ENCODE measurements at regions not wholly inside any gene's neighbourhood (a gene's known extent, or its start where the extent isn't known, plus 50 kb on each side); places are given as distances from the start of the nearest gene placed in this dataset.

DNA sequence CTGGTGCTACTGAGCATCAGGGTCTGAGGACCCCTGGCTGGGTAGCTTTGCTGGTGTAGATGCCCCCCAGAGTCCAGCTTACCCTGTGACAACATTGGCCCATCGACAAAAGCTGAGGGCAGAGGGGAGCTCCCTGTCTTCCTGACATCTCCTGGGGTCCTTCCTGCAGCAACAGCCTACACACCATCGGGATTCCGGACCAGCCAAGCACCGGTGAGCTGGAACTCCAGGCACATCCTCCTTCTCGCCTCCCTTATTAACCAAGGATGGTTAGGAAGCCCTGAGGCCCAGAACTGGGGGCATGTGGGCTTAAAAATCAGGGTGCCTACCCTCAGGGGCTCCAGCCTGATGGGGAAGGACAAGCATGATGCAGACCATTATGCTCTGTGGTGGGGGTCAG, 658.0 kb downstream of the PTPRU start:
- Mint-ChIP-seq H3K27me3 (peaks cover 24 to 41% of the 10 kb centered on the region in 2 donors), H3K4me1 (peaks cover 0 to 4% of the 10 kb centered on the region in 2 donors), H3K27ac (no peak overlapping the region), H3K36me3 (no peaks in the 10 kb centered on the region), H3K4me3 (no peak overlapping the region), H3K9me3 (no peaks in the 10 kb centered on the region)
- ATAC-seq (replicated peaks) (no peak), DNase-seq (no peak)

DNA sequence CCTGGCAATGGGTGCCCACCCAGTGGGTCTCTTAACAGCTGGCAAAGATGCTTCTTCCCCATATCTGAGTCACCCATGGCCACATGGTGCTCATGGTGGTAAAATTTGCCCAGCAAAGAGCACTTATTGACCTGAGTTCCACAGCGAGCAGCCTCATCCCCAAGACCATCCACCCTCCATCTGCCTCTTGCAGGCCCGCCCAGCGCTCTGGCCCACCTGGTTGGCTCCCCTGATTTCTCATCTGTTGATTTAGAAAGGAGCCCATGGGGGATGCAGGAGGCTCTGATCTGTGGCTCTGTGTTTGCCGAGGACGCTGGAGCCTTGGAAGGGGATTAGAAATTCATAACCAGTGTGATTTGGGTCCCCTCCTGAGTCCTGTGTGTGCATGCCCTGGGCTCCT, 657.5 kb downstream of the PTPRU start:
- peaks cover 24 to 41% of the 10 kb centered on the region in 2 donors for H3K27me3 Mint-ChIP-seq
- no peaks in the 10 kb centered on the region for H3K9me3 Mint-ChIP-seq

DNA sequence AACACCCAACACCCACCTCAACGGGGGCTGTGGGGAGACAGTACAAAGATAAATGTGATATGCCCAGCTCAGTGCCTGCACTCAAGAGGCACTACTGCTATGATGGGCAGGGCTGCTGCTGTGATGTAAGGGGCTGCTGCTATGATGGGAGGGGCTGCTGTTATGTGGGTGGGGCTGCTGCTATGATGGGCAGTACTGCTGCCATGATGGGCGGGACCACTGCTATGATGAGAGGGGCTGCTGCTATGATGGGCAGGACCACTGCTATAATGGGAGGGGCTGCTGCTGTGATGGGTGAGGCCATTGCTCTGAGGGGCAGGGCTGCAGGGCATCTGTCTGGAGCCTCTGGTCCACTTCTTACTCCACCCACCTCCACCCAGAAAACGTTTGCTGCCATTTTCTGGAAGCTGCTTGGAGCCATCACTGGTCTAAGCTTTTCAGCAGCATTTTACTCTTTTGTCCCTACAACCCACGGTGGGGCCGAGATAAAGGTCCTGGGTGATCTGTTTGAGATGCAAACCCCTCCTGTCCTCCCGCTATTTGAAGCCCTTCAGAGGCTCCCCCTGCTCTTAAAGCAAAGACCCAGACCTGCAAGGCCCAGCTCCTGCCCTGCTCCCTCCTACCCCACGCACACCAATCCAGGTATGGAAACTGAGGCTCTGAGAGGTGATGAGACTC, 656.9 kb downstream of the PTPRU start:
- Mint-ChIP-seq H3K4me1 (peaks cover 0 to 4% of the 10 kb centered on the region in 2 donors), H3K4me3 (no peak overlapping the region), H3K27me3 (peaks cover 24 to 39% of the 10 kb centered on the region in 2 donors), H3K27ac (no peak overlapping the region), H3K36me3 (no peaks in the 10 kb centered on the region), H3K9me3 (no peaks in the 10 kb centered on the region)
- ATAC-seq (replicated peaks) (no peak), DNase-seq (no peak)

More for the DNA sequence above, 657.5 kb downstream of the PTPRU start:
- Mint-ChIP-seq H3K36me3 (no peaks in the 10 kb centered on the region), H3K4me1 (peaks cover 0 to 4% of the 10 kb centered on the region in 2 donors), H3K4me3 (no peak overlapping the region), H3K27ac (no peak overlapping the region)
- ATAC-seq (replicated peaks) (no peak), DNase-seq (no peak)

DNA sequence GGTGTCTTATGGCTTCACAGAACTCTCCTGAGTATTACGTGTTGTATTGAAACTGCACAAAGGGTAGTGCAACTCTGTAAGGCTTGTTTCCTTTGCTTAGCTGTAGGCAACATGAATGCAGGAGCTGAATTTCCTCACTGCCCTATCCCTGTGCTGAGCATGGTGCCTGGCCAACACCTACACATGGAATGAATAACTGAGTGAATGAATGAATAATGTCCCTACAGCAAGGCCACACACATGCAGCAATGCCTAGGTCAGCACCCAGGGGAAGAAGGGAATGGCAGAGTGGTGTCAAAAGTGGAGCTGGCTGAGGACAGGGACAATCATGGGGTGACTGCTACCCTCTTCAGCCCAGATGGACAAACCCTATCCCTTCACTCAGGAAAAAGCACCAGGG, 655.9 kb downstream of the PTPRU start:
- DNase-seq: no peak
- no peak for ATAC-seq (replicated peaks)
- peaks cover 0 to 4% of the 10 kb centered on the region in 2 donors for H3K4me1 Mint-ChIP-seq
- H3K36me3 Mint-ChIP-seq: no peaks in the 10 kb centered on the region
- peaks cover 24 to 32% of the 10 kb centered on the region in 2 donors for H3K27me3 Mint-ChIP-seq
- H3K27ac Mint-ChIP-seq: no peak overlapping the region
- no peak overlapping the region for H3K4me3 Mint-ChIP-seq
- H3K9me3 Mint-ChIP-seq: no peaks in the 10 kb centered on the region

DNA sequence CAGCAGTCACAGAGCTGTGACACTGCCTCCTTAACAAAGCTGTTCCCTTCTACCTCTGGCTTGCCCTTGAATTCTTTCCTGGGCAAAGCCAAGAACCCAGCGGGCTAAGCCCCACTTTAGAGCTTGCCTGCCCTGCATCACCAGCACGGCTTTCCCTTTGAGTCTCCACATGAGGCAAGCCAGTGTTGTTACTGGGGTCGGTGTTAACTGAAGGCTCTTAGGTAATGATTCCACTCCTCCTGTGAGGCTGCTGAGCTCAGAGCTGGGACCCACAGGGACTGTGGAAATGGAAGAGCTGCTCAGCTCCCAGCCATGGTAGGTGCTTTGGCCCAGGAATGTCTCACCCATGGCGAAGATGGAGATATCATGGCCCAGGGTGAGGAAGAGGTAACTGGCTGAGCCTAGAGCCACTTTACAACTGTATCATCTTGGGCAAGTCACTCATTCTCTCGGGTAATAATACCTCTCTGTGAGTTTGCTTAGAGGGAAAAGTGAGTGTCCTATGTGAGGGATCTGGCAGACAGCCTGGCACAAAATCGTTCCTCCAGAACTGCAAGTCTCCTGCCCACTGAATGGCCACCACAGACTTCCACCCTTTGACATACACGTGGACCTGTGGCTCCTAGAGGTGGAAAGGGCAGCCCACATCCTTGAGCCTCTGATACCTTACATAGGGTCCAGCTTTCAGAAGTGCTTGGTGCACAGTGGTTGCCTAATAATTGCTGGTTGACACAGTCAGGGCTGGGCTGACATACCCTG, 654.1 kb downstream of the PTPRU start:
- Mint-ChIP-seq H3K9me3 (no peaks in the 10 kb centered on the region), H3K36me3 (no peaks in the 10 kb centered on the region), H3K4me3 (no peak overlapping the region), H3K27ac (no peak overlapping the region), H3K27me3 (peaks cover 18 to 27% of the 10 kb centered on the region in 2 donors), H3K4me1 (no peaks in the 10 kb centered on the region)
- DNase-seq: no peak
- no peak for ATAC-seq (replicated peaks)

DNA sequence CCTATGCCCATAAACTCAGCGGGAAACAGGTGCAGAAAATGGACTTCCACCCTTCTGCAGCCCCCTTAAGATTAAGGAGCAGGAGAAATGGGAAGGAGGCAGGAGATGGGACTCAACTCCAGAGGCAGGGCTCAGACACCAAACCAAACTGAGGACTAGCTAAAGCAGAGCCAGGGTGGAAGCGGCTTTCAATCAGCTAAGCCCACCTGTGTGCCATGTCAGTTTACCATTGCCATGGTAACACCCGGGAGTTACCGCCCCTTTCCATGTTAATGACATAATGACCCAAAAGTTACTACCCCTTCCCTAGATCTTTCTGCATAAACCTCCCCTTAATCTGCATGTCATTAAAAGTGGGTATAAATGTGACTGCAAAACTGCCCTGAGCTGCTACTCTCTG, 653.5 kb downstream of the PTPRU start:
- Mint-ChIP-seq H3K4me1 (no peaks in the 10 kb centered on the region), H3K9me3 (no peaks in the 10 kb centered on the region), H3K36me3 (no peaks in the 10 kb centered on the region), H3K27ac (no peak overlapping the region), H3K27me3 (peaks cover 12 to 21% of the 10 kb centered on the region in 2 donors), H3K4me3 (no peak overlapping the region)
- DNase-seq (no peak), ATAC-seq (replicated peaks) (no peak)

DNA sequence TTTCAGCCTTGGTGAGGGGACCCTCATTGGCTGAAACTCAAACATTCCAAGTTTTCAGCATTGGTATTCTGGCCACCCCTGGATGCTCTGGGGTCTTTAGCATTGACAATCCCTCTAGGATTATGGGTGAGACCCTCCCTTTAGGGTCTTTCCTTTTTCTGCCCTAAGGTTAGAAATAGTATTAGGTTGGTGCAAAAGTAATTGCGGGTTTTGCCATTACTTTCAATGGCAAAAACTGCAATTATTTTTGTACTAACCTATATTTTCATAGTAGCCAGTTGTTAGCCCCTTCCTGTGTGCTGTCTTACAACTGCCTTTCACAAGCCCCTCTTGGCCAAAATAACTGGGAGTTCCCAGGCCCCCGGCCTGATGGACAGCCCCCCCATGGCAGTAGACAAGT, 648.4 kb downstream of the PTPRU start:
- no peaks in the 10 kb centered on the region for H3K36me3 Mint-ChIP-seq
- DNase-seq (no peak), ATAC-seq (replicated peaks) (no peak)
- H3K9me3 Mint-ChIP-seq: no peaks in the 10 kb centered on the region
- H3K27me3 Mint-ChIP-seq: peaks cover 6 to 7% of the 10 kb centered on the region in 2 donors
- no peaks in the 10 kb centered on the region for H3K4me1 Mint-ChIP-seq
- H3K27ac Mint-ChIP-seq: no peak overlapping the region
- H3K4me3 Mint-ChIP-seq: no peak overlapping the region

DNA sequence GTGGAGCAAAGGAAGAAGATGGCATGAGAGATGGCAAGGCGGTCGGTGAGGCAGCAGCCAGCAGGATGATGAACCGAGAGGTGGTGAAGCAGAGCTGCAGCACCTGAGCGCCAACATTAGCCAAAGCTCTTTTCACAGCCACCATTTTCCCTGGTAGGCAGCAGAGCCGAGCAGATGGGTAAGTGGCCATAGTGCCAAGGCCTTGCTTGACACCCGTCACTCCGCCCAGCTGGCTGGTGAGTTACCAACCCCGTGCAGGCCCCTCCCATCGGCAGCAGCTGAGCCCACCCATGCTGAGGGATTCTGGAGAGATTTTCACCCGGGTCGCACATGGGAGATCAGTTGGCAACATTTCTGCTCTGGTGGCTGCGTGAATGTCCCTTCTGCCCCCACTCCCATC, 647.7 kb downstream of the PTPRU start:
- Mint-ChIP-seq H3K4me3 (no peak overlapping the region), H3K36me3 (no peaks in the 10 kb centered on the region), H3K27me3 (peaks cover 6 to 7% of the 10 kb centered on the region in 2 donors), H3K4me1 (no peaks in the 10 kb centered on the region), H3K9me3 (no peaks in the 10 kb centered on the region), H3K27ac (no peak overlapping the region)
- DNase-seq (no peak), ATAC-seq (replicated peaks) (no peak)

DNA sequence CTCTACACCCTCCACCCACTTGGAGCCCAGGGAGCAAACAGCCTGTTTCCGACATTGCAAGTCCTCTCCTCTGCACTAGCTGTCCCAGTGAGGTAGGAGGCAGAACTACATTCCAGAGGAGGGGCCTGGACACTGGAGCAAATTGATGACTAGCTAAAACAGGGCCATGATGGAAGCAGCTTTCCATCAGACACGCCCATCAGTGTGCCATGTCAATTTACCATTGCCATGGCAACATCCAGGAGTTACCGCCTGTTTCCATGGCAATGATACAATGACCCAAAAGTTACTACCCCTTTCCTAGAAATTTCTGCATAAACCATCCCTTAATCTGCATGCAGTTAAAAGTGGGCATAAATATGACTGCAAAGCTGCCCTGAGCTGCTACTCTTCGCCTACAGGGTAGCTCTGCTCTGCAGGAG, 647.1 kb downstream of the PTPRU start:
- no peaks in the 10 kb centered on the region for H3K36me3 Mint-ChIP-seq
- H3K27ac Mint-ChIP-seq: no peak overlapping the region
- no peaks in the 10 kb centered on the region for H3K9me3 Mint-ChIP-seq
- H3K4me3 Mint-ChIP-seq: no peak overlapping the region
- H3K27me3 Mint-ChIP-seq: peaks cover 6 to 7% of the 10 kb centered on the region in 2 donors
- H3K4me1 Mint-ChIP-seq: no peaks in the 10 kb centered on the region
- DNase-seq: no peak
- ATAC-seq (replicated peaks): no peak

DNA sequence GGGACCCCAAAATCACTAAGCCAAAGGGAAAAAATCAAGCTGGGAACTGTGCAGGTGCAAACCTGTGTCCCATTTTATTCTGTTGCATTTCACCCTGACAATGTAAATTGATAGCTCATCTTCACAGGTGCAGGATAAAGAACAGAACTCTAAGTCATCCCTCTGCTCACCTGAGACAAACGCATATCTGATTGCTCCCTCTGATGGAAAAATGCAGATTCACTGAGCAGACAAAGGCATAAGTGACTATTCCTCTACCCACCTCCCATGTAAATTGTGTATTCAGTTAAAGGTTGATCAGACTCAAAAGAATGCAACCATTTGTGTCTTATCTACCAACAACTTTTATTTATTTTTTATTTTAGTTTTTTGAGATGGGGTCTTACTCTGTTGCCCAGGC, 644.2 kb downstream of the PTPRU start:
- no peak overlapping the region for H3K27ac Mint-ChIP-seq
- no peaks in the 10 kb centered on the region for H3K36me3 Mint-ChIP-seq
- H3K4me3 Mint-ChIP-seq: no peak overlapping the region
- ATAC-seq (replicated peaks) (no peak), DNase-seq (no peak)
- H3K4me1 Mint-ChIP-seq: no peaks in the 10 kb centered on the region
- H3K9me3 Mint-ChIP-seq: no peaks in the 10 kb centered on the region
- no peaks in the 10 kb centered on the region for H3K27me3 Mint-ChIP-seq

DNA sequence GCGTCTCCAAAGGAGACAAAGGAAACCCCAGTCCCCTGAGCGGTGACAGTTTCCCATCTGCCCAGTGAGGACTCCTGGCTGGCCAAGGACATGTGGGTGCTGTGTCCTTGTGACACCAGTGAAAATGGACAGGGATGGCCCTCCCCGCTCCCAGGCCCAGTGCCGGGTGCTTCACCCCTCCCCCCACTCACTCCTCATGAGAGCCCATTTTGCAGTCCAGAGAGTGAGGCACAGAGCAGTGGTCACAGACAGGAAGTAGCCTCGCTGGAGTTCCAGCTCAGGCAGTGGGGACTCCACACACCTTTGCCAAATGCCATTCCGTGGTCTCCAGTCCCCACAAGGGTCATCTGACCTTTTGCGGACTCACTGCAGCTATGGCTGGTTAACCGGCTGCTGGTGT, 642.9 kb downstream of the PTPRU start:
- DNase-seq (no peak), ATAC-seq (replicated peaks) (no peak)
- H3K36me3 Mint-ChIP-seq: no peaks in the 10 kb centered on the region
- no peaks in the 10 kb centered on the region for H3K27me3 Mint-ChIP-seq
- H3K4me3 Mint-ChIP-seq: no peak overlapping the region
- H3K27ac Mint-ChIP-seq: no peak overlapping the region
- H3K9me3 Mint-ChIP-seq: no peaks in the 10 kb centered on the region
- no peaks in the 10 kb centered on the region for H3K4me1 Mint-ChIP-seq

DNA sequence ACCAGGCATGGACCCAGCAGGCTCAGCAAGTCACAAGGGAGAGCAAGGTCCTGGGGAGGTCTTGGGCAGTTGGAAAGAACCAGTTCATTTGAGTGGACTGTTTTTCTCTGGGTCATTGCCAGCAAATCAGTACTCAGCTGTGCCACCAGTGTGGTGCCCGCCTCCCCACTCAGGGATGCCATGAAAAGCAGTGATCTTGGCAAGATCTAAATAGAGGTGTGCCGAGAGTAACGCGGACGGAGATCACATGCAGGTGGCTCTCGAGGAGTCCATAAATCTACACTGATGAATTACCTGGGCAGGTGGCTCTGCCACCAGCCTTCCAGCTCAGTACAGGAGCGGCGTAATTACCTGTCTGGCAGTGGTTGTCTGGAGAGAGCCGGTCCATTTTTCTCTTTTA, 642.2 kb downstream of the PTPRU start:
- no peak overlapping the region for H3K4me3 Mint-ChIP-seq
- H3K27me3 Mint-ChIP-seq: no peaks in the 10 kb centered on the region
- no peaks in the 10 kb centered on the region for H3K9me3 Mint-ChIP-seq
- H3K36me3 Mint-ChIP-seq: no peaks in the 10 kb centered on the region
- no peak overlapping the region for H3K27ac Mint-ChIP-seq
- no peak for DNase-seq
- no peaks in the 10 kb centered on the region for H3K4me1 Mint-ChIP-seq
- ATAC-seq (replicated peaks): no peak

DNA sequence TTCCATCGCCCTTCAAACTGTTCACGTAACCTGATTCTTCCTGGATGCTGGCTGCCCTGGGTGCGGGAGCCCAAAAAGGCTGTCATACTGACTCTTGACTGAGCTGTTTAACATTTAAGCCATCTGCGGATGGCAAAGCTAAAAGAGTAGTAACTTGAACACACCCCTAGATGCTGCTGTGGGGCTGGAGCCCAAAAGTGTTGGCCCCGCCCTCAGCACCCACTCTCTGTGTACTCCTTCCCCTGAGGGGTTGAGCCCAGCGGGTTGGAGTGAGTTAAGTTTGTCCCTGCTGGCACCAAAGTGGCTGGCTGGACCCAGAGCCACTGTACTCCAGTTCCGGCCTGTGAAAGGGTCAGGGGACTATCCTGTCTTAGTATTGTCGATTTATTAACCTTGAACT, 640.6 kb downstream of the PTPRU start:
- Mint-ChIP-seq H3K4me1 (no peaks in the 10 kb centered on the region), H3K9me3 (no peaks in the 10 kb centered on the region), H3K4me3 (no peak overlapping the region), H3K36me3 (no peaks in the 10 kb centered on the region), H3K27me3 (no peaks in the 10 kb centered on the region), H3K27ac (no peak overlapping the region)
- DNase-seq (no peak), ATAC-seq (replicated peaks) (peak in 1 of 2 donors; percentile 45)

DNA sequence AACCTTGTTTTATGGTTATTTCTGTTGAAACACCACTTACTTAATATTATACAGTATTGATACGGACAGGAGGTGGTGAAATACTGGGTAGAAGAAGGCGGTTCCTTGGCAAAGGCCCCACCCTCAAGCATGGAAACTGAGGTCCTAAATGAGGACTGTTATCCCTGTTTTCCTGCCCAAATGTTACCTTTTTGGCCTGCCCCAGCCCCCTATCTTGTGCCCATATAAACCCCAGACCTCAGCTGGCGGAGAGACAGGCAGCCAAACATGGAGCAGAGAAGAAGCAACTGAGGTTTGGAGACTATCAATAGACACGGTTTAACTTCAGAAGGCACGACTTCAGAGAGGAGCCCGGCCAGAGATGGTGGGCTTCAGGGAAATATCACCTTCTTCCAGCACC, 640.1 kb downstream of the PTPRU start:
- DNase-seq (no peak), ATAC-seq (replicated peaks) (no peak)
- Mint-ChIP-seq H3K36me3 (no peaks in the 10 kb centered on the region), H3K27me3 (no peaks in the 10 kb centered on the region), H3K9me3 (no peaks in the 10 kb centered on the region), H3K4me1 (no peaks in the 10 kb centered on the region), H3K27ac (no peak overlapping the region), H3K4me3 (no peak overlapping the region)

DNA sequence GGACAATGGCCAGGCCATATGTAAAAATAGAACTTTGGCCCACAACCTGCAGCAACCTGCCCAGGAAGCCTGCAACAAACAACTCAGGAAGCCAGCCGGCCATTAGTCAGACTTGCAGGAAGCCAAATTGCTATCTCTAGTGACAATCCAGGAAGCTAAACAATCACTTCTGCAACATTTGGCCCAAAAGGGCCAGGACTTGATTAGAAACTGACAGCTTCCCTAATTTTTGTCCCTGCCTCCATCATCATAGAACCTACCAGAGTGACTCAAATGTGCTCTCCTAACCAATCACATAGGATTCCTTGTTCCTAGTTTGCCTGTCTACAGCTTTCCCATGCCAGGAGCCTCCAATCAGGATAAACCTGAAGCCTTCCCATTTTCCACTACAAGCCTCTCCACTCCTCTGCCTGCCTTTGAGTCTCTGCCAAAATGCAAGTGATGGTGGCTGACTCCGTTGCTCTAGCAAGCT, 639.3 kb downstream of the PTPRU start:
- H3K27me3 Mint-ChIP-seq: no peaks in the 10 kb centered on the region
- H3K27ac Mint-ChIP-seq: no peak overlapping the region
- H3K9me3 Mint-ChIP-seq: no peaks in the 10 kb centered on the region
- no peak for ATAC-seq (replicated peaks)
- no peaks in the 10 kb centered on the region for H3K36me3 Mint-ChIP-seq
- H3K4me3 Mint-ChIP-seq: no peak overlapping the region
- DNase-seq: no peak
- H3K4me1 Mint-ChIP-seq: no peaks in the 10 kb centered on the region
